Endothelial cell of hepatic sinusoid (primary cell): ENCODE measurements at regions not wholly inside any gene's neighbourhood (a gene's known extent, or its start where the extent isn't known, plus 50 kb on each side); places are given as distances from the start of the nearest gene placed in this dataset.
"Not testable (repeated sequence)": the region's sequence is repeated elsewhere in the genome, so short reads cannot be mapped to it uniquely, and the experiment has no call there.

ENCODE experiments used
- in situ Hi-C: cut with HindIII; loops from 2 replicates; pipeline ENCODE4 v1.10.0; 2017; ENCODE audit warnings: low sequenced_read_pairs

DNA sequence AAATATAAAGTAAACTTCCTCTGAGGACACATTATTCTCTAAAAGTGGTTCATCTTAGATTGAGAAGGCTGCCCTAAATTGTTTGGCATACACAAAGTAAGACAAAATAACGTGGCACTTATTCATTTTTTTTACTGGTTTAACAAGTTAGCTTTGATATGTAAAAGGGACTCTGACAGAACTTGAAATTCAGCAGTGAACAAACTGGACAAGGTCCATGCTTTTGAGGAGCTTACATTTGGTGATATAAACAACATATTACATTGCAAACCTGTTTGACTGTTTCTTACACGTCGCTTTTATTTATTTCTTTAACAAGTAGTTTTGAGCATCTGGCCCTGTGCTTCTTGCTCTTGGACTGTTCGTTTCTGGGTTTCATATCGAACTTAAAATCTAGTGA is 253.1 kb upstream of the POM121L12 start:
- in situ Hi-C loops, result no loop called here

DNA sequence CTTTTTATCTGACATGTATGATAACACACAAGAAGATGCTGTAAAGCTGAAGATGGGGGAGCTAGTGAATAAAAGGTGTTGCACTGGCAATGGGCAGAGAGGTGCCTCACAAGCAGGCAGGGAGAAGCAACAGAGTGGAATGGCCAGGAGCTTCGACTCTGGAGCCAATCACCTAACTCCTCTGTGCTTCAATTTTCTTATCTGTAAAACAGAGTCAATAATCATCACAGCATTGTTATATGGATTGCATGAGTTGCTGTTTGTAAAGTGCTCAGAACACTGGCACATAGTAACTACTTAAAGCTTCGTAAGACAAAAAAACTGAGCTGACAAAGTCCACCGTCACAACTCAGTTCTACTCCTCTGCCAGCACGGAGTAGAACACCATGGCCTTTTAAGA is 254.2 kb upstream of the POM121L12 start:
- in situ Hi-C loops, result no loop called here

DNA sequence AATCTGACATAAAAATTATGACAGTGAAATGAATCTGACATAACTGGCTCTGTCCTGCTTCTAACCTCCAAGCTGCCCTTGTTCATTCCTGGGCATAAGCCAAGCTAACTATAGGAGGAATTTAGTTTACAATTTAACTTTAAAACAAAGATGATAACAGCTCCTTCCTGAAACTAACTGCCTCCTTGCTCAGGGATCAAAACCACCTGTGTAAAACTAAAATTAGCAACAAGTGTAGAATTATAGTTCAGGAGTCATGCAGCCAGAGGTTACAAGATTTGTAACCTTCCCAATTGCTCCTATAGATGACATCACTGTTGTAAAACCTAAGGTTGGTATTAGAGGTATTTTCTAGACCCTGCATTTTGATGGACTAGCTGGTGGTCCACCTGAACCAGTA is 256.4 kb upstream of the POM121L12 start:
- in situ Hi-C loops, result no loop called here

DNA sequence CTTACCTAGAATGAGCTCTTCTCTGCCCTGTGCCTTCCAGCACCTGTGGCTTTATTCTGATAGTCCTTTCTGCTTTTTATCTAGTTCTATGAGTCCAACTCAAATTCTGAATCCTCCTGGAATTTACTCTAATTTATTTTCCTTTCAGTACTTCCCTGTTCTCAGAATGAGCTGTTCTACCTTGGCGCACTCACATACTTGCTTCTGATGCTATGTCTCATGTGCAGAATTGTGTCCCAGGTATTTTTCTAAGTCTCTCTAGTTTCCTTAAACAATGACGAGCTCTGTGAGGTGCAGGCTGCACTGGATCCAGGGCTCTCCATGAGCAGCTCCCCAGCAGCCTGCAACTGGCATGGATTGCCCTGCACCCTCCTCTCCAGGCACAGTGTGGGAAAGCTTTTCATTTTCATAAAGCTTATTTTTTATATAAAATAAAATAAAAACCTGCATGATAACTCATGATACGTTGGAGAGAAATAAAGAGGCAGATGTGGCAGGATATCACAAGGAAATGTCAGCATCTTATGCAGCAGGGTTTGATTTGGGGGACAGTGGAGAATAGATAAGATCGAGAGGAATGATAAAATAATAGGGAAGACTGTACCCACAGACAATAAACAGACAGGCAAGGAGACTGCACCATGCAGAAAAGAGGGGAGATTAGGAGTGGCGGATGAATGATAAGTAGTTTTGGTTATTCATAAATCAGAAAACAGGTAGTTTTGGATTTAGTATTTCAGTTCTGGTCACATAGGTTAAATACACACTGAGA is 258.2 kb upstream of the POM121L12 start:
- in situ Hi-C loops, result no loop called here

DNA sequence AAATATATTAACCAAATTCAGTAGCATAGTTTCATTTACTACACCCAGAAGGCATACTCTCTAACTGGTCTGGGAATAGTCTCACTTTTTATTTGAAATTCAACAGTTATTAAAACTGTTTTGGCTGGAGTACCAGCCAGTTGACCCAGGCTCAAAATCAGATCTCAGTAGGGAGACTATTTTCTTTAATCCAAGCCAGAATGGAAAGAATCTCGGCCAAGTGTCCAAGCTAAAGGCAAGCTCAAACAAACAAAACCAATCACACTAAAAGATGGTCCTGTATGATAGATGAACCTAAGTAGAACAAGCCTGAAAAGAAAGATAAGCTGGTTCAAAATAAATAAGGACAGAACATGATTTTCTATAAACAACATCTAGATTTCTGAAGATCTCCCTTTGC is 259.6 kb upstream of the POM121L12 start:
- in situ Hi-C loops, result no loop called here

DNA sequence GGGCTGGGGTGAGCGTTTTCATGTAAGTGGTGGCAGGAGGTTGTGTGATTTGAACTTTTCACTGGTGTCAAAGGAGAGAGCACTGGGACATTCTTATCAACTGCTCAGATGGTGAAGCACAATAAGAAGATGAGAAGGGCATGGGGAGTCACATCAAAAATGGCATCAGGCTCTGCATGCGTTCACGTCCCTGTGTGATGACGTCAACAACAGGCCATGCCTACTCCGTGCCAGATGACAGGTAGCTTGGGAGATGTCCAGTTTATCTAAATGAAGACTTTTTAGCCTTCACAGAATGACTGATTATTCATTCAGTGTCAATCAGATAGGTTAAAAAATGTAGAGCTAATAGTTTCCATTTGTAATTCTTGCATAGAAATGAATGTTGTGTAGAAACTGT is 264.3 kb upstream of the POM121L12 start:
- in situ Hi-C loops, result no loop called here

DNA sequence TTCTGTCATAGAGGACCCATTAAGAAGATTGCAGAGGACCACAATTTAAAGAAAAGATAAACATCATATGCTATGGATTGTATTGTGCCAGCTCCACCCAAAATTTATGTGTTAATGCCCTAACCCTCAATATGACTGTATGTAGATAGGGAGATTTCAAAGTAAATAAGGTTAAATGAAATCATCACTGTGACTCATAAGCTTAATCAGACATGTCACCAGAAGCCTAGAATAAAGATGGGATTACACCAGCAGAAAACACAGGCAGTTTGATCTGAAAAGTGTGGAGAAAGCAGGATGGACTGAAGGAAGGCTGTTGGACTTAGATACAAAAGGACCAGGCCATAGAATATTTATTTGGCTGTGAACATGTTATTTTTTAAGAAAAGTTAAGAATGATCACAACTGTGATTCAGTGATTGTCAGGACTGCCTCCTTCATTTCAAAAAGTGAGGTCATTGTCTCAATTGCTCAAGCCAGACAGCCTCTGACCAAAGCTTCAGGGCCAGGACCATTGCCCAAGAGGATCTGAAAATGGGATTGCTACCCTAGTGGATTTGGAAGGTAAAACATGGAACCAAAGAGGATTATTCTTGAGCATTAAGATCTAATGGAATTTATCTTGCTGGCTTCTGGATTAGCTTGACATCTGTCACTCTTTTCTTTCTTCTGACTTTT is 270.8 kb upstream of the POM121L12 start:
- in situ Hi-C loops, result no loop called here

DNA sequence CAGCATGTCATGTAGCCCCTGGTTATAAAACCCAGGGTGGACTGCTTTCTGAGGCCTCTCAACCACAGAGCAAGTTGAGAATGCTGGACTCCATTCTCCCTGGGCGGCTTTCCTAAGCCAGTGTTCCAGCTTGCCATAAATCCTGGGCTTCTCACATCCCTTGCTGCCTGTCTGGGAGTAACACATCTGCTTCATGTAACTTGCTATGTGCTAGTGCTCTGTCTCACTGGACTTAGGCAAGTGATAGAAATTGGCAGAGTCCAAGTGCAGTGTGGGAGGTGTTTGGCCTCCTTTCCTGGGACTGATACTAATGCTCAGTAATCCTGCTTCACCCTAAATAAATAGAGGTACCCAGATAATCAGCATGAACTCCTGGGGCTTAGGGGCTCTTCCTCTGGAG is 277.1 kb upstream of the POM121L12 start:
- in situ Hi-C loops, result no loop called here

DNA sequence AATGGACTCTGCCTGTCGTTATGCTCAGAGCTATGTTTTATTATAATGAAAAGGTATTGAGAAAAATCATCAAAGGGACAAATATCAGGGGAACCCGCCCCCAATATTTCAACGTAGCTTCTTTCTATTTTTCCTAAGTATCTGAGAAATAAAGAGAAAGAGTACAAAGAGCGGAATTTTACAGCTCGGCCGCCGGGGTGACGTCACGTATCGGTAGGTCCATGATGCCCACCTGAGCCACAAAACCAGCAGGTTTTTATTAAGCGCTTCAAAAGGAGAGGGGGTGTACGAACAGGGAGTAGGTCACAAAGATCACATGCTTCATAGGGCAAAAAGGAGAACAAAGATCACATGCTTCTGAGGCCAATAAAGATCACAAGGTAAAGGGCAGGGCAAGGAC is 281.6 kb upstream of the POM121L12 start:
- in situ Hi-C loops, result no loop called here

DNA sequence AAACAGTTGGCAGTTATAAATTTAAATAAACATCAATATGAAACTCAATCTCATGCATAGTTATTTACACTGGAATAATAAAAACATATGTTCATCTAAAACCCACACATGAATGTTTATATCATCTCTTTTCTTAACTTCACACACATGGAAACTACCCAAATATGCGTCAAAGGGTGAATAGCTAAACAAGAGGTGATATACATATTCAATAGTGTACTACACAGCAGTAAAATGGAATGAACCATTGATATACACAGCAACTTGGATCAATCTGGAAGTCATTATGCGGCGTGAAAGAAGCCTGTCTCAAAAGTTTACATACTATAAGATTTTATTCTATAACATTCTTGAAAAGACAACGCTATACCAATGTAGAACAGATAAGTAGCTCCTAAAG is 282.5 kb upstream of the POM121L12 start:
- in situ Hi-C loops, result no loop called here

DNA sequence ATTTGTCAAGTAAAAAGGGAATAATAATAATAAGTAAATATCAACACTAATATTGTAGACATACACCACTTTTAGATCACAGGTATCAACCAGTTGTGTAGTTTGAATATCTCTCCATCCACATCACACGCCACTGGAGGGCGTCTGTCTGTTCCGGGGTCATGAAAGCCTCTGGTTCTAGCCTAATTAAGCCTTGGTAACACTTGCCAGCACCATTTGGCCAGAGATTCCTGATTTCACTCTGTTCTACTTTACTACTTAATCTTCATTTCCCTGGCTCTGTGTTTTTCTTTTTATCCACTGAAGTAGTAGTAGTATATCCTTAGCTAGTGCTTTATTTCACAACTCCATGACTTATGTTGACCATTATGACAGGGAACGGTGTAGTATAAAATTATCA is 285.6 kb upstream of the POM121L12 start:
- in situ Hi-C loops, result no loop called here

DNA sequence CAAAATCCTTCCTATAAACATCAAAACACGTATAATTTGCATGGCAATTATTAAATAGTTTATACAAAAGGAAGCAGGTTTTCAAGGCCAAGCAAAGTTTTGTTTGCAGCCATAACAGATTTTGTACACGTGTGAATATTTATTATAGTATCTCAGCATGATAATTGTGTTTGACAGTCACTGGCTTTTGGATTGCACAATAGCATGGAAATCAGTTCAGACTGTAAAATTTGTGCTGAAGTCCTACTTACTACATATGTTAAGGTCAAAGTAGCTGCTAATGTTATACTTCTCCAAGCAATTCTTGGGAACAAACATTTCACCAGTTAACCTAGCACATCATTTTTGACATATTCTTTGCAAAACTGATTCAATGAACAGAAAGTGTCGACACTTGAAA is 287.6 kb upstream of the POM121L12 start:
- in situ Hi-C loops, result no loop called here

DNA sequence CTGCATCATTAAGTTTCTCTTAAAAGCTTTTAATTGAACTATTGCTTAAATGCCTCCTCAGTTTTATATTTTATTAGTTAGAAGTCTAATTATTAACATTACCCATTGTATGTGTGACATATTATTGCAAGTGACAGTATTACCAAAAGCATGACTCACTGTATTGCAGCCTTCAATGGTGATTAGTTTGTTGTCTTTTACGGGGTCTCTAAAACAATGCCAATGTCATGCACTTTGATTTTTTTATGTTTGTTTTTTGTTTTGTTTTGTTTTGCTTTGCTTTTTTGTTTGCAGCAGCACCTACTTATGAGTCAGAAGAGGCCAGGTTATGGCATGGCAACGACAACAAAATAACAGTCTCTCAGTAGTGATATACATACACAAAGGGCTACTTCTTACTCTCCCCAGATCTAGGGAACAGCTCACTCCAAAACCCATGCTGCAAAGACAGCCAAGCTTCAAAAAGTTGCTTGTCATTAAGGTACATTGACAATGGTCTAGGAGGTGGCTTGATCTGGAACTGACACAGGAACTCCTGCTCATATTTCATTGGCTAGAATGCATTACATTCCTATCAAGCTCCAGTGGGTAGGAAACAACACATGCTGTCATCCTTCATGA is 293.7 kb upstream of the POM121L12 start:
- in situ Hi-C loops, result no loop called here

DNA sequence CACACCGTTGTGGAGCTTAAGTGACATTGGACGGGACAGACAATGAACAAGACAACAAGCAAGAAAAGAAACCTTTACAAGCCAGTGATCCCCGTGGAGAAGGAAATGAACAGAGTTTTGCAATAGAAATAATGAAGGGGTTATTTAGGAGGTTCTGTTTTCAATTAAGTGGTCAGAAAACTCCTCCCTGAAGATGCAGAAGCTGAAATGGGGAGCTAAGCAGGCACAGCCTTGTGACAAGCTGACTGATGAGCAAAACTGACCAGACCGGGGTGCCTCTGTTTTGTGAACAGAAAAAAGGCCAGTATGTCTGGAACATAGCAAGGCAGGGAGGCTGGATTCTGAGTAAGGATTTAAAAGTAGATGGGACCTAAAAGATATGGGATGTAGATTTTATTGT is 299.8 kb upstream of the POM121L12 start:
- in situ Hi-C loops, result no loop called here

DNA sequence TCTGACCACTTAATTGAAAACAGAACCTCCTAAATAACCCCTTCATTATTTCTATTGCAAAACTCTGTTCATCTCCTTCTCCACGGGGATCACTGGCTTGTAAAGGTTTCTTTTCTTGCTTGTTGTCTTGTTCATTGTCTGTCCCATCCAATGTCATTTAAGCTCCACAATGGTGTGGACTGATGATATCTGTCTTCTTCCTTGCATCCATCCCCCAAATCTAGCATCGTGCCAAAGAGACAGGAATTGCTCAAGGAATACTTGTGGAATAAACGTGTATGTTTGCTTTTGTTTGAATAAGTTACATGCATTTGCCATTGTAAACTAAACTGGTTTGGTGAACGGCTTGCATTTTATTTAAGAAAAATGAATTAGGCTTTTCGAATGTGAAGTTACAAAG is 306.8 kb upstream of the POM121L12 start:
- in situ Hi-C loops, result not testable (repeated sequence)

DNA sequence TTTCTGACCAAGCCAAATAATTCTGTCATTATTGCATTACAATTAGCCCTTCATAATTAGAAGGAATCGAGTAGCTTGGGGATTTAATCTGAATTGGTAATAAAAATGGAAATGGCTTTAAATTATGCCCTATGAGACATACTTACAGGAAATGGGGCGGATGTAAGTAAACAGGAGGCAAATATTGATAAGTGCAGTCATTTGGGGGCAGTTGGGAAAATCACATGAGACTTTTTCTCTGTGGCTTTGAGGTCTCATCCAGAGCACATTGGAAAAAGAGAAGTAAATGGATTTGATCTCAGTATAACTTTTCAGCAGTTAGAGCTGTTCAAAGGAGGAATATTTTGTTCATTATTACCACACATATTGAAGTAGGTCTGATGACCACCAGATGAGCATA is 307.8 kb upstream of the POM121L12 start:
- in situ Hi-C loops, result no loop called here

DNA sequence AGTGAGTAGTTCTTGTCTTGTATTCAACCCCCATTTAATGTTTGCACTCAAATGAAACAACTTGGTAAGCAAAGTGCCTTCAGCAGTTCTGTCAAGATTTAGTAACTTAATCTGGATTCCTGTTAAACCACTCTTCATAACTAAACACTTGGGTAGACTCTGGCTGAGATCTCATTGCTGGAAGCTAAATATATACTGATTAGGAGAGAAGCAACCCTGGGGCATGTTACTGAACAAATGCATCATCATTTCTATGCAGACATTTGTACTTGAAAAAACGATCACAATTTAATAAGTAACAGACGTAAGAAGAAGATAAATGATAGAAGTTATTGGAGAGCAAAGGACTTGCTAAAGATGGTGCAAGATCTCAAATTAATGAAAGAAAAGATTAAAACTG is 308.4 kb upstream of the POM121L12 start:
- in situ Hi-C loops, result no loop called here

DNA sequence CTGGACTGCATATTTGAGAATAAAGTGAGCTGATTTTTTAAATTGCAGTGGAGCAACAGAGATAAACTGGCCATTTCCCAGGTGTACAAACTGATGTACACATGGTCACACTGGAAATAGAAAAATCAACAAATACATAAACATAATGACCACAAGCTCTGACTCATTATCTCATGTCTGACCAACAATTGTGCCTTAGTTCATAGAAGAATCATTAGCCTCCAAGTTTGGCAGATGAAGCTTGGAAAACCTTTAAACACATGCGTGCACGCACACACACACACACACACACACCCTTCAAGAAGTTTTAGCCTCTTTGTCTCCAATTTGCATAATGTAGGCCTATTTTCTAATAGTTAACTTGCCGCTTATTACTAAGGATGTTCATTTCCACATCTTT is 308.9 kb upstream of the POM121L12 start:
- in situ Hi-C loops, result no loop called here

DNA sequence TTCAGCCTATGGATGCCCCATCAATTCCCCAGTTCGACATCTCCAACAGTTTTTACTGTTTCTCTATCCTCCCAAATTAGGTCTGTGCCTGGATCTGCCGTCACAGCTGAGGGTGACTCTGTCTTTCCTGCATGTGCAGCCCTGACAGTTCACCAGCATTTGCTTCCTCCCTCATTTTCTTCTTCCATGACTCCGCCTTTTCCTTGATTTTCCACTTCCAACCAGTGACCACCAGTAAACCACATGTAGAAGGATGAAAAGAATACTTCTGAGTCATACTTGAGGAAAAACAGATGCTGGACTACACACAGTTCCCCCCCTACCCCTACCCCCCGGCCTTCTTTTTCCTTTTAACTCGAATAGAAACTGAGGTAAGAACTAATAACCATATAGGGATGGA is 311.8 kb upstream of the POM121L12 start:
- in situ Hi-C loops, result no loop called here

DNA sequence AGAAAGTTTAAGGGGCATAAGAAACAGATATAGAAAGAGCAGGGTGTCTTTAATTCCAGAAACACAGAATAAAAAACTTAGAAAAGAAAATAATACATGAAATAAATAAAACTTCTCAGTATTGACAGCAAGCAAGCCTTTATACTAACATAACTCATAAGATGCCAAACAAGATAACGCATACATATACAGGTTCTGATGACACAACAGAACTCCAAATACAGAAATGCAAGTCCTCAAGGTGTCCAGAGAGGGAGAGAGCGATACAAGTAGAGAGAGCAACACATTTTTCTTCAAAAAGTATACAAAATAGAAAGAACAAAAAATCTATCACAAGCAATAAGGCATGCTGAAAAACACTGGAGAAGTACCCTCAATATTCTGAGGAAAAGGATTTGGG is 314.6 kb upstream of the POM121L12 start:
- in situ Hi-C loops, result no loop called here

DNA sequence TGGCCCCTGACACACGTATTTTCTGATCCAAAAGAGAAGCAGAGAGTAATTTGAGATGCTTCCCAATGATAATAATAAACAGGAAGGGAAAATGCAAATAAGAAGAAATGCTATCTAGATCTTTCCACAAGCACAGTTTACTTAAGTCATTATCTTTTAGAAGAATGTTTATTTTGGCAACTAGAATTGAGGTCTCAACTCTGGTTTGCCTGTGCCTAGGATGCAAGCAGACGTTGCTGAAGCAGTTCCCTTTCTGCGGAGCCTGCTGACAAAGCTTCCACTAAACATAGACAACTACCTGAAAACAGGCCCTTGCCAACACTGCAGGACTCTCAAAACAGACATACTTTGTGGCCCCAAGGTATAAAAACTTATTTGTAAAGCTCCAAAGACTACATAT is 315.8 kb upstream of the POM121L12 start:
- in situ Hi-C loops, result no loop called here

DNA sequence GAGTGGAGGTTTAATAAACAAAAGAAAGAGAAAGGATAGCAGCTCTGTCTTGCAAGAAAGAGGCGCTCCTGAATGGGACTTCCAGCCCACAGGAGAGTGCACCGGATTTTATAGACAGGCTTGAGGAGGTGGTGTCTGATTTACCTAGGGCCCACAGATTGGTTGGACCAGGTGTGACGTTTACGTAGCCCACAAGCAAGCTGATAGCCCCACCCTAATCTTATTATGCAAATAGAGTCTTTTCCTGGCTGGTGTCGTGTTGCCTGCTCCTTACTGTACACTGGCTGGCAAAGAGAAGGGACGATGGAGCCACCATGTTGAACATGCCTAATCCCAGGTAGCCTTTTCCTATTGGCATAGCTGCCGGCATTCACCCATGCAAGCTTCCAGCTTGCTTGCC is 319.7 kb upstream of the POM121L12 start:
- in situ Hi-C loops, result no loop called here
